SK-N-SH (cell line): ENCODE measurements at regions not wholly inside any gene's neighbourhood (a gene's known extent, or its start where the extent isn't known, plus 50 kb on each side); places are given as distances from the start of the nearest gene placed in this dataset.

Source experiments
- CTCF ChIA-PET: fragments of 300-600, 350-600 bp; formaldehyde crosslinking; extraction: SDS; loops from one replicate; lab custom pipeline; 2021; lab: Yijun Ruan, JAX
- POLR2A ChIA-PET: fragments of 350-600 bp; sonication (Branson Sonifier 250); formaldehyde crosslinking; extraction: SDS; loops from one replicate; lab custom pipeline; 2020; ENCODE audit warnings: antibody characterized with exemption, inconsistent platforms; lab: Yijun Ruan, JAX
- DNase-seq: peaks from one replicate; pipeline ENCODE4 v3.0.0; 2012
- H2AFZ ChIP-seq: fragments of 200-600 bp; sonication (generic); 2 replicates; pipeline ENCODE4 v1.8.1; 2016; ENCODE audit warnings: antibody characterized with exemption, mild to moderate bottlenecking, low read depth
- H3F3A ChIP-seq: fragments of 200-600 bp; sonication (generic); replicated peaks from 2 replicates; pipeline ENCODE3; 2016; ENCODE audit warnings: antibody characterized with exemption, mild to moderate bottlenecking; ENCODE audit not compliant: insufficient read depth
- H3K27ac ChIP-seq, 2 experiments: fragments of 200-500 bp in 1 of 2; fragments of 200-600 bp in 1 of 2; sonication (Bioruptor generic) in 1 of 2; sonication (generic), shearing (Covaris generic) in 1 of 2; 2 replicates each; pipeline versions ENCODE4 v1.5.1 to v1.6.1; 2014 to 2016; ENCODE audit warnings: low read depth in 2 of 2, inconsistent platforms in 1 of 2, low read length in 1 of 2, mild to moderate bottlenecking in 1 of 2, mixed read lengths in 1 of 2
- H3K27me3 ChIP-seq: fragments of 200-600 bp; sonication (generic), shearing (Covaris generic); 2 replicates; pipeline ENCODE4 v1.6.1; 2016; ENCODE audit warnings: mixed run types; ENCODE audit not compliant: insufficient read depth
- H3K36me3 ChIP-seq, 2 experiments: fragments of 200-500 bp in 1 of 2; fragments of 200-600 bp in 1 of 2; sonication (Bioruptor generic) in 1 of 2; sonication (generic) in 1 of 2; replicated peaks in 1 of 2; 2 replicates each; pipeline versions ENCODE3 to v1.5.1; 2014 to 2016; ENCODE audit warnings: low read length in 1 of 2, mild to moderate bottlenecking in 1 of 2; ENCODE audit not compliant: insufficient read depth in 2 of 2, control insufficient read depth in 1 of 2
- H3K4me1 ChIP-seq, 2 experiments: fragments of 200-500 bp in 1 of 2; fragments of 200-600 bp in 1 of 2; sonication (Bioruptor generic) in 1 of 2; sonication (generic), shearing (Covaris generic) in 1 of 2; 2 replicates each; pipeline versions ENCODE4 v1.5.1 to v1.6.1; 2014 to 2016; ENCODE audit warnings: low read depth in 1 of 2, low read length in 1 of 2, mixed run types in 1 of 2; ENCODE audit not compliant: insufficient read depth in 2 of 2, control insufficient read depth in 1 of 2
- H3K4me2 ChIP-seq: fragments of 200-600 bp; sonication (generic), shearing (Covaris generic); 2 replicates; pipeline ENCODE4 v1.6.1; 2017; ENCODE audit warnings: mixed run types
- H3K4me3 ChIP-seq, 2 experiments: fragments of 200-500 bp in 1 of 2; fragments of 200-600 bp in 1 of 2; sonication (Bioruptor generic) in 1 of 2; sonication (generic), shearing (Covaris generic) in 1 of 2; 2 replicates each; pipeline versions ENCODE4 v1.5.1 to v1.8.1; 2014 to 2016; ENCODE audit warnings: low read depth in 2 of 2, inconsistent platforms in 1 of 2, low read length in 1 of 2, mild to moderate bottlenecking in 1 of 2, mixed read lengths in 1 of 2, moderate library complexity in 1 of 2
- H3K79me2 ChIP-seq: fragments of 200-600 bp; sonication (generic); 2 replicates; pipeline ENCODE4 v1.8.1; 2017; ENCODE audit warnings: mild to moderate bottlenecking; ENCODE audit not compliant: insufficient read depth
- H3K9ac ChIP-seq: fragments of 200-600 bp; sonication (generic); 2 replicates; pipeline ENCODE4 v1.6.1; 2017; ENCODE audit warnings: mixed run types
- H3K9me2 ChIP-seq: fragments of 200-600 bp; sonication (generic); 2 replicates; pipeline ENCODE4 v1.6.1; 2017; ENCODE audit warnings: mixed run types
- H3K9me3 ChIP-seq: fragments of 200-600 bp; sonication (generic); 2 replicates; pipeline ENCODE4 v1.6.1; 2017; ENCODE audit warnings: mixed run types, mild to moderate bottlenecking, moderate library complexity
- H4K20me1 ChIP-seq: fragments of 200-600 bp; sonication (generic); 2 replicates; pipeline ENCODE4 v1.6.1; 2017; ENCODE audit warnings: mild to moderate bottlenecking, mixed run types; ENCODE audit not compliant: insufficient read depth
- CHD2 ChIP-seq: fragments of 150-350 bp; IDR thresholded peaks from 2 replicates; pipeline ENCODE4 v1.6.1; 2018; ENCODE audit warnings: low read length; ENCODE audit not compliant: partially characterized antibody
- CTCF ChIP-seq: fragments of 200-600 bp; sonication (generic); IDR thresholded peaks from 2 replicates; pipeline ENCODE4 v1.6.1; 2017; ENCODE audit warnings: antibody characterized with exemption, mild to moderate bottlenecking, moderate library complexity
- EZH2phosphoT487 ChIP-seq: fragments of 200-600 bp; sonication (generic); IDR thresholded peaks from 2 replicates; pipeline ENCODE4 v1.6.1; 2017; ENCODE audit warnings: low read depth, mixed run types, mild to moderate bottlenecking, antibody characterized with exemption, moderate library complexity, borderline replicate concordance
- FOXM1 ChIP-seq: IDR thresholded peaks from 2 replicates; pipeline ENCODE4 v1.4.0; 2012; ENCODE audit warnings: low read depth, mild to moderate bottlenecking
- IRF3 ChIP-seq: fragments of 150-350 bp; IDR thresholded peaks from 2 replicates; pipeline ENCODE4 v1.6.1; 2016; ENCODE audit warnings: mild to moderate bottlenecking, low read depth, low read length
- MAX ChIP-seq: IDR thresholded peaks from 2 replicates; pipeline ENCODE4 v1.4.0; 2012; ENCODE audit warnings: low read depth
- MXI1 ChIP-seq: IDR thresholded peaks from 2 replicates; pipeline ENCODE4 v1.6.1; 2012; ENCODE audit warnings: mild to moderate bottlenecking, low read depth, low read length, improper control_type of control experiment
- NRF1 ChIP-seq: IDR thresholded peaks from 2 replicates; pipeline ENCODE4 v1.6.1; 2012; ENCODE audit warnings: low read depth, mild to moderate bottlenecking, low read length
- PBX3 ChIP-seq: IDR thresholded peaks from 2 replicates; pipeline ENCODE4; 2012
- POLR2AphosphoS5 ChIP-seq: IDR thresholded peaks from 2 replicates; pipeline ENCODE4 v1.6.1; 2012; ENCODE audit warnings: low read depth, low read length
- RCOR1 ChIP-seq: fragments of 150-350 bp; IDR thresholded peaks from 2 replicates; pipeline ENCODE4 v1.6.1; 2017; ENCODE audit warnings: antibody characterized with exemption, low read length
- REST ChIP-seq: IDR thresholded peaks from 2 replicates; pipeline ENCODE4 v1.6.1; 2012; ENCODE audit warnings: mild to moderate bottlenecking, low read depth, low read length, moderate library complexity
- RFX5 ChIP-seq: IDR thresholded peaks from 2 replicates; pipeline ENCODE4 v1.6.1; 2012; ENCODE audit warnings: mild to moderate bottlenecking, improper control_type of control experiment, low read length
- RXRA ChIP-seq: IDR thresholded peaks from 2 replicates; pipeline ENCODE4 v1.4.0; 2012; ENCODE audit warnings: low read depth, mild to moderate bottlenecking, borderline replicate concordance
- TCF12 ChIP-seq: IDR thresholded peaks from 2 replicates; pipeline ENCODE4 v1.4.0; 2012
- USF2 ChIP-seq: fragments of 150-350 bp; IDR thresholded peaks from 2 replicates; pipeline ENCODE4 v1.6.1; 2017; ENCODE audit warnings: antibody characterized with exemption, low read length, low read depth, borderline replicate concordance
- ZBTB33 ChIP-seq: IDR thresholded peaks from 2 replicates; pipeline ENCODE4 v1.4.0; 2012; ENCODE audit warnings: low read depth, borderline replicate concordance
- WGBS: methylation state at CpG from one replicate; pipeline ENCODE4 v1.1.6; 2017; ENCODE audit warnings: low lambda C conversion rate; 5-methylcytosine and 5-hydroxymethylcytosine counted together

GRCh38 chr11:105197071-105197815 is 57.7 kb upstream of the CARD18 start:
- no peak for TF ChIP-seq CTCF
- no peak for TF ChIP-seq USF2
- no peak for TF ChIP-seq NRF1
- no peak for TF ChIP-seq RXRA
- TF ChIP-seq TCF12: no peak
- TF ChIP-seq FOXM1: no peak
- TF ChIP-seq REST: no peak
- TF ChIP-seq EZH2phosphoT487: no peak
- no peak for TF ChIP-seq RCOR1
- TF ChIP-seq ZBTB33: no peak
- TF ChIP-seq PBX3: no peak
- TF ChIP-seq POLR2AphosphoS5: no peak
- TF ChIP-seq RFX5: no peak
- TF ChIP-seq CHD2: no peak
- TF ChIP-seq MAX: no peak
- TF ChIP-seq MXI1: no peak
- no peak for TF ChIP-seq IRF3
- H3K9me3 ChIP-seq: no peaks in the 10 kb centered on the region
- H3K4me2 ChIP-seq: no peak overlapping the region
- DNase-seq: no peak
- no peak overlapping the region for H3K9ac ChIP-seq
- CTCF ChIA-PET: interaction anchor here (0.9 kb wide), 1 partner anchor 1515 kb away, joined by 3 read pairs; no protein-coding TSS in a partner anchor
- no peaks in the 10 kb centered on the region for H3K36me3 ChIP-seq
- H3K9me2 ChIP-seq: no peaks in the 10 kb centered on the region
- H3K79me2 ChIP-seq: no peaks in the 10 kb centered on the region
- H4K20me1 ChIP-seq: no peaks in the 10 kb centered on the region
- no peak overlapping the region for H3K27ac ChIP-seq
- POLR2A ChIA-PET: no interaction called here
- no peaks in the 10 kb centered on the region for H3F3A ChIP-seq
- no peak overlapping the region for H3K4me3 ChIP-seq
- 76% methylated on average over 6 of the region's 6 CpGs for WGBS
- H3K4me1 ChIP-seq: no peaks in the 10 kb centered on the region
- H3K27me3 ChIP-seq: no peaks in the 10 kb centered on the region
- H2AFZ ChIP-seq: no peak overlapping the region
